ENCODE measurements at regions not wholly inside any gene's neighbourhood (a gene's known extent, or its start where the extent isn't known, plus 50 kb on each side); places are given as distances from the start of the nearest gene placed in this dataset.

- H3K4me3 ChIP-seq (ENCODE audit: low read depth in 1 of 2, low read length in 1 of 2), result no peak overlapping the region
- H3K4me1 ChIP-seq (ENCODE audit: control insufficient read depth in 1 of 2, insufficient read depth in 1 of 2, low read depth in 1 of 2, low read length in 1 of 2), result no peaks in the 10 kb centered on the region
- no peak overlapping the region for H3K27ac ChIP-seq
- H3K9me3 ChIP-seq, result no peaks in the 10 kb centered on the region
- no peaks in the 10 kb centered on the region for H3K36me3 ChIP-seq
- H3K27me3 ChIP-seq, result no peaks in the 10 kb centered on the region
- no peak for TF ChIP-seq CTCF (IDR thresholded peaks at IDR 0.05)
These were observed 1124.9 kb upstream of the ZEB2 start for GRCh38 chr2:145644820-145645302.

GRCh38 chr2:145638675-145639074 is 1118.8 kb upstream of the ZEB2 start:
- H3K27me3 ChIP-seq, result no peaks in the 10 kb centered on the region
- TF ChIP-seq CTCF (IDR thresholded peaks at IDR 0.05), result no peak

GRCh38 chr2:145635706-145636427 is 1115.9 kb upstream of the ZEB2 start:
- no peak overlapping the region for H3K27ac ChIP-seq
- no peak overlapping the region for H3K4me3 ChIP-seq (ENCODE audit: low read depth in 1 of 2, low read length in 1 of 2)
- no peaks in the 10 kb centered on the region for H3K36me3 ChIP-seq
- no peaks in the 10 kb centered on the region for H3K4me1 ChIP-seq (ENCODE audit: control insufficient read depth in 1 of 2, insufficient read depth in 1 of 2, low read depth in 1 of 2, low read length in 1 of 2)
- no peaks in the 10 kb centered on the region for H3K27me3 ChIP-seq
- no peaks in the 10 kb centered on the region for H3K9me3 ChIP-seq
- no peak for TF ChIP-seq CTCF (IDR thresholded peaks at IDR 0.05)

More at GRCh38 chr2:145638675-145639074, 1118.8 kb upstream of the ZEB2 start:
- Histone ChIP-seq H3K27ac (no peak overlapping the region), H3K4me3 (ENCODE audit: low read depth in 1 of 2, low read length in 1 of 2) (no peak overlapping the region), H3K9me3 (no peaks in the 10 kb centered on the region), H3K4me1 (ENCODE audit: control insufficient read depth in 1 of 2, insufficient read depth in 1 of 2, low read depth in 1 of 2, low read length in 1 of 2) (no peaks in the 10 kb centered on the region), H3K36me3 (no peaks in the 10 kb centered on the region)

GRCh38 chr2:145631561-145631960 is 1111.6 kb upstream of the ZEB2 start:
- Histone ChIP-seq H3K36me3 (no peaks in the 10 kb centered on the region), H3K4me1 (ENCODE audit: control insufficient read depth in 1 of 2, insufficient read depth in 1 of 2, low read depth in 1 of 2, low read length in 1 of 2) (no peaks in the 10 kb centered on the region), H3K9me3 (no peaks in the 10 kb centered on the region), H3K4me3 (ENCODE audit: low read depth in 1 of 2, low read length in 1 of 2) (no peak overlapping the region), H3K27me3 (no peaks in the 10 kb centered on the region), H3K27ac (no peak overlapping the region)
- TF ChIP-seq CTCF (IDR thresholded peaks at IDR 0.05), result no peak

GRCh38 chr2:145626301-145626700 is 1106.4 kb upstream of the ZEB2 start:
- no peak for TF ChIP-seq CTCF (IDR thresholded peaks at IDR 0.05)
- H3K4me1 ChIP-seq (ENCODE audit: control insufficient read depth in 1 of 2, insufficient read depth in 1 of 2, low read depth in 1 of 2, low read length in 1 of 2), result no peaks in the 10 kb centered on the region
- H3K27me3 ChIP-seq, result no peaks in the 10 kb centered on the region
- H3K36me3 ChIP-seq, result no peaks in the 10 kb centered on the region
- no peaks in the 10 kb centered on the region for H3K9me3 ChIP-seq
- no peak overlapping the region for H3K4me3 ChIP-seq (ENCODE audit: low read depth in 1 of 2, low read length in 1 of 2)
- no peak overlapping the region for H3K27ac ChIP-seq

All from neutrophil (primary cell).